ENCODE measurements at regions not wholly inside any gene's neighbourhood (a gene's known extent, or its start where the extent isn't known, plus 50 kb on each side); places are given as distances from the start of the nearest gene placed in this dataset.
"Not testable (repeated sequence)": the region's sequence is repeated elsewhere in the genome, so short reads cannot be mapped to it uniquely, and the experiment has no call there.

DNA sequence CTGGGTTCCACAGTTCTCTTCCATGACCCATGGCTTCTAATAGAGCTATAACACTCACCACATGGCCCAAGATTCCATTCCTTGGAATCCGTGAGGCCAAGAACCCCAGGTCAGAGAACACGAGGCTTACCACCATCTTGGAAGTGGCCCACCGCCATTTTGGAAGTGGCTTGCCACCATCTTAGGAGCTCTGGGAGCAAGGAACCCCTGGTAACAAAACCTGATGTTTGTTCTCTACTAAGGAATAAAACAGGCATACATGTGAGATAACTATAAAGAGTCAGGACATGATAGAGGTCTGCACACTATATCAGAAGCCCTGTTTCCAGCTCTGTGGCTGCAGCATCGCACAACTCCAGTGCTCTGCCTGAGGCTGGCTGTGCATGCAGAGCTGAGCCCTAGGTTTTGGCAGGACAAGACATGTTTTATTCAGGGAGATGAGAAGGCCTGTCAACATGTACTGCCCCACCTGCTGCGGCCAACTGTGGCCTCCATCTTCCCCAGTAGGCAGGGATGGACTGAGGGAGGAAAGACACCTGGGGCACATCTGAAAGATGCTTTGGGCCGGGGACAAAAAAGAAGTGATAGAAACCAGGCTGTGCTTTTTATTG, 344.9 kb downstream of the DAD1 start:
- Histone ChIP-seq H3K4me1 (ENCODE audit: control insufficient read depth in 1 of 2, insufficient read depth in 2 of 2, low read length in 2 of 2) (no peaks in the 10 kb centered on the region), H3K27ac (ENCODE audit: low read depth in 1 of 2, low read length in 2 of 2) (no peak overlapping the region), H3K27me3 (ENCODE audit: control insufficient read depth in 1 of 2, insufficient read depth in 2 of 2, low read length in 1 of 2) (no peaks in the 10 kb centered on the region), H3K9me3 (ENCODE audit: control insufficient read depth, low read length) (no peaks in the 10 kb centered on the region), H3K36me3 (ENCODE audit: control insufficient read depth in 1 of 2, insufficient read depth in 2 of 2, low read length in 1 of 2) (no peaks in the 10 kb centered on the region), H3K4me3 (ENCODE audit: low read length in 2 of 2) (no peak overlapping the region)
- WGBS, 2 donors, result 95% methylated on average over 6 of the region's 6 CpGs
- DNase-seq (no peak), ATAC-seq (ENCODE audit: low FRiP score) (no peak)
- intact Hi-C loops (cut with DNase I), result no loop called here

DNA sequence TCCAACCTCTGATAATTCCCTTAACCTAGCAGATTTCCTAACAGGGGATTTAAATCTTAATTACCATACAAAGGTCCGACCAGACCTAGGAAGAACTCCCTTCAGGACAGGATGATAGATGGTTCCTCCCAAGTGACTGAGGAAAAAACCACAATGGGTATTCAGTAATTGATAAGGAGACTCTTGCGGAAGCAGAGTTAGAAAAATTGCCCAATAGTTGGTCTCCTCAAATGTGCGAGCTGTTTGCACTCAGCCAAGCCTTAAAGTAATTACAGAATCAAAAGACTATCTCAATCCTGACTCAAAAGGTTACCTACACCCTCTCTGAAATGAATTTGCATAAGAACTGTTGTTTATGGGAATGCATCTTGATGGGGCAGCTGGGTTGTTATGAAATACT, 350.7 kb downstream of the DAD1 start:
- intact Hi-C loops (cut with DNase I); ATAC-seq (ENCODE audit: low FRiP score): not testable (repeated sequence)
- 82 to 91% methylated on average over 3 of the region's 3 CpGs for whole genome bisulfite sequencing, 2 donors

DNA sequence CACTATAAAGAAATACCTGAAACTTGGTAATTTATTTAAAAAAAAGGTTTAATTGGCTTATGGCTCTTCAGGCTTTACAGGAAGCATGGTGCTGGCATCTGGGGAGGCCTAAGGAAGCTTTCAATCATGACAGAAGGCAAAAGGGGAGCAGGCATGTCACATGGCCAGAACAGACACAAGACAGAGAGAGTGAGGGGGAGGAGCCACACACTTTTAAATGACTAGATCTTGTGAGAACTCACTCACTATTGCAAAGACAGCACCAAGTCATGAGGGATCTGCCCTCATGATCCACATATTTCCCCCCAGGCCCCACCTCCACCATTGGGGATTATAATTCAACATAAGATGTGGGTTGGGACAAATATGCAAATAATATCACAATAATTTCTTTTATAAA, 355.6 kb downstream of the DAD1 start:
- H3K9me3 ChIP-seq (ENCODE audit: control insufficient read depth, low read length), result peaks cover 5% of the 10 kb centered on the region
- H3K27me3 ChIP-seq (ENCODE audit: control insufficient read depth in 1 of 2, insufficient read depth in 2 of 2, low read length in 1 of 2), result no peaks in the 10 kb centered on the region
- no peak overlapping the region for H3K27ac ChIP-seq (ENCODE audit: low read depth in 1 of 2, low read length in 2 of 2)
- no peak for DNase-seq
- H3K36me3 ChIP-seq (ENCODE audit: control insufficient read depth in 1 of 2, insufficient read depth in 2 of 2, low read length in 1 of 2), result no peaks in the 10 kb centered on the region
- H3K4me3 ChIP-seq (ENCODE audit: low read length in 2 of 2), result no peak overlapping the region
- intact Hi-C loops (cut with DNase I), result no loop called here
- ATAC-seq (ENCODE audit: low FRiP score), result no peak
- H3K4me1 ChIP-seq (ENCODE audit: control insufficient read depth in 1 of 2, insufficient read depth in 2 of 2, low read length in 2 of 2), result no peaks in the 10 kb centered on the region

More for the DNA sequence above, 350.7 kb downstream of the DAD1 start:
- not testable (repeated sequence) for H3K36me3 ChIP-seq (ENCODE audit: control insufficient read depth in 1 of 2, insufficient read depth in 2 of 2, low read length in 1 of 2); DNase-seq; H3K9me3 ChIP-seq (ENCODE audit: control insufficient read depth, low read length); H3K4me1 ChIP-seq (ENCODE audit: control insufficient read depth in 1 of 2, insufficient read depth in 2 of 2, low read length in 2 of 2); H3K27me3 ChIP-seq (ENCODE audit: control insufficient read depth in 1 of 2, insufficient read depth in 2 of 2, low read length in 1 of 2); H3K27ac ChIP-seq (ENCODE audit: low read depth in 1 of 2, low read length in 2 of 2); H3K4me3 ChIP-seq (ENCODE audit: low read length in 2 of 2)

DNA sequence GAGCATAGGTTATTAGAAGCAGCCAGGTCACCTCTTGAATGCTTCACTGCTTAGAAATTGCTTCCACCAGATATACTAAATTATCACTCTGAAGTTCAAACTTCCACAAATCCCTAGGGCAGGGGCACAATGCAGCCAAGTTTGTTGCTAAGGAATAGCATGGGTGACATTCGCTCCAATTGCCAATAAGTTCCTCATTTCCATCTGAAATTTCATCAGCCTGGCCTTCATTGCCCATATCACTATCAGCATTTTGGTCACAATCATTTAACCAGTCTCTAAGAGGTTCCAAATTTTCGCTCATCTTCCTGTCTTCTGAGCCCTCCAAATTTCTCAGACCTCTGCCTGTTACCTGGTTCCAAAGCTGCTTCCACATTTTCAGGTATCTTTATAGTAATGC, 356.1 kb downstream of the DAD1 start:
- Histone ChIP-seq H3K27ac (ENCODE audit: low read depth in 1 of 2, low read length in 2 of 2) (no peak overlapping the region), H3K4me1 (ENCODE audit: control insufficient read depth in 1 of 2, insufficient read depth in 2 of 2, low read length in 2 of 2) (no peaks in the 10 kb centered on the region), H3K9me3 (ENCODE audit: control insufficient read depth, low read length) (peaks cover 5% of the 10 kb centered on the region), H3K27me3 (ENCODE audit: control insufficient read depth in 1 of 2, insufficient read depth in 2 of 2, low read length in 1 of 2) (no peaks in the 10 kb centered on the region), H3K36me3 (ENCODE audit: control insufficient read depth in 1 of 2, insufficient read depth in 2 of 2, low read length in 1 of 2) (no peaks in the 10 kb centered on the region), H3K4me3 (ENCODE audit: low read length in 2 of 2) (no peak overlapping the region)
- intact Hi-C loops (cut with DNase I), result no loop called here
- 72 to 98% methylated on average over 2 of the region's 2 CpGs for WGBS, 2 donors
- DNase-seq, result no peak
- ATAC-seq (ENCODE audit: low FRiP score), result no peak

DNA sequence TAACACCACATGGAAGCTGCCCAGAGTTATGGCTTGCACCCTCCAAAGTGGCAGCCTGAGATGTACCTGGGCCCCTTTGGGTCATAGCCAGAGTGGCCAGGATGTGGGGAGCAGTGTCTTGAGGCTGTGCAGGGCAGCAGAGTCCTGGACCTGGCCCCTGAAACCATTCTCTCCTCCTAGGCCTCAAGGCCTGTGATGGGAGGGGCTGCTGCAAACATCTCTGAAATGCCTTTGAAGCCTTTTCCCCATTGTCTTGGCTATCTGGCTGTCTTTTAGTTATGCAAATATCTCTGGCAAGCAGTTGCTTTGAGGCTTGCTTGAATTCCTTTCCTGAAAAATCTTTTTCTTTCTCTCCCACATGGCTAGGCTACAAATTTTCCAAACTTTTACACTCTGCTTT, 356.5 kb downstream of the DAD1 start:
- H3K27me3 ChIP-seq (ENCODE audit: control insufficient read depth in 1 of 2, insufficient read depth in 2 of 2, low read length in 1 of 2), result no peaks in the 10 kb centered on the region
- no peaks in the 10 kb centered on the region for H3K36me3 ChIP-seq (ENCODE audit: control insufficient read depth in 1 of 2, insufficient read depth in 2 of 2, low read length in 1 of 2)
- H3K9me3 ChIP-seq (ENCODE audit: control insufficient read depth, low read length), result peaks cover 5% of the 10 kb centered on the region
- H3K27ac ChIP-seq (ENCODE audit: low read depth in 1 of 2, low read length in 2 of 2), result no peak overlapping the region
- intact Hi-C loops (cut with DNase I), result no loop called here
- DNase-seq (no peak), ATAC-seq (ENCODE audit: low FRiP score) (no peak)
- H3K4me3 ChIP-seq (ENCODE audit: low read length in 2 of 2), result no peak overlapping the region
- no peaks in the 10 kb centered on the region for H3K4me1 ChIP-seq (ENCODE audit: control insufficient read depth in 1 of 2, insufficient read depth in 2 of 2, low read length in 2 of 2)

DNA sequence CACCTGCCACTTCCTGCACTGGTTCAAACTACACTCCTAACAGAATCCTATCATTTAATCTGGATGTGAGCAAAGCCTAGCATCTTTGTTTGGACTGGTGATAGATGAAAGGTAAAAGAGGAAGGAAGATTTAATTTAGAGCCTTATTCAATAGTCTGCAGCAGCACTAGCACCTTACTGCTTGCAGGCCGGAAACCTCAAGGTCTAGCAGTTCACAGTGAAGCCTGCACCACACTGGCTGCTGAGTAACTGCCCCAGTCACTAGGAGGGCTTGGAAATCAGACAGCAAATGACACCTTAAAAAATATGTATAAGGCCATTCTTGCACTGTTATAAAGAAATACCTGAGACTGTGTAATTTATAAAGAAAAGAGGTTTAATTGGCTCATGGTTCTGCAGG, 358.0 kb downstream of the DAD1 start:
- Histone ChIP-seq H3K36me3 (ENCODE audit: control insufficient read depth in 1 of 2, insufficient read depth in 2 of 2, low read length in 1 of 2) (no peaks in the 10 kb centered on the region), H3K4me1 (ENCODE audit: control insufficient read depth in 1 of 2, insufficient read depth in 2 of 2, low read length in 2 of 2) (no peaks in the 10 kb centered on the region), H3K27me3 (ENCODE audit: control insufficient read depth in 1 of 2, insufficient read depth in 2 of 2, low read length in 1 of 2) (no peaks in the 10 kb centered on the region), H3K9me3 (ENCODE audit: control insufficient read depth, low read length) (peaks cover 5% of the 10 kb centered on the region), H3K4me3 (ENCODE audit: low read length in 2 of 2) (no peak overlapping the region), H3K27ac (ENCODE audit: low read depth in 1 of 2, low read length in 2 of 2) (no peak overlapping the region)
- 98 to 100% methylated on average over 1 of the region's 1 CpG for WGBS, 2 donors
- DNase-seq (no peak), ATAC-seq (ENCODE audit: low FRiP score) (no peak)
- intact Hi-C loops (cut with DNase I), result no loop called here

DNA sequence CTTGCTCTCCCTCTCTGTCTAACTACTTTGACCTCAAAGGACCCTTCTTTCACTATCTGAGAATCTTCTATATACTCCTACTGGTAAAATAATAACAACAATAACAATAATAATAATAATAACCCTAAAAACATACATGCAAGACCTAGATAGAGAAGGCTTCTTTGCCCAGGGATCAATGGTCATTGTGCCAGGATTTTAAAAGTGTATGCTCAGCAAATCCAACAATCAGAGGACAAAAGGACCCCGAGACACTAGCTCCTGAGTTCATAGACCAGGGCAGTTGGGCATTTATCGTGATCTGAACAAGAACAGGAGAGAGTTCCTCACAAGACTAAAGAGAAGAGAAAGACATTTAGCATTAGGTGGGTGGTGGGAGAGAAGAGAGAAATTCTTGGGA, 358.5 kb downstream of the DAD1 start:
- ATAC-seq (ENCODE audit: low FRiP score), result no peak
- H3K4me3 ChIP-seq (ENCODE audit: low read length in 2 of 2), result no peak overlapping the region
- peaks cover 5% of the 10 kb centered on the region for H3K9me3 ChIP-seq (ENCODE audit: control insufficient read depth, low read length)
- H3K27ac ChIP-seq (ENCODE audit: low read depth in 1 of 2, low read length in 2 of 2), result no peak overlapping the region
- intact Hi-C loops (cut with DNase I), result no loop called here
- 97 to 100% methylated on average over 2 of the region's 2 CpGs for WGBS, 2 donors
- H3K4me1 ChIP-seq (ENCODE audit: control insufficient read depth in 1 of 2, insufficient read depth in 2 of 2, low read length in 2 of 2), result no peaks in the 10 kb centered on the region
- H3K36me3 ChIP-seq (ENCODE audit: control insufficient read depth in 1 of 2, insufficient read depth in 2 of 2, low read length in 1 of 2), result no peaks in the 10 kb centered on the region
- H3K27me3 ChIP-seq (ENCODE audit: control insufficient read depth in 1 of 2, insufficient read depth in 2 of 2, low read length in 1 of 2), result no peaks in the 10 kb centered on the region
- no peak for DNase-seq

DNA sequence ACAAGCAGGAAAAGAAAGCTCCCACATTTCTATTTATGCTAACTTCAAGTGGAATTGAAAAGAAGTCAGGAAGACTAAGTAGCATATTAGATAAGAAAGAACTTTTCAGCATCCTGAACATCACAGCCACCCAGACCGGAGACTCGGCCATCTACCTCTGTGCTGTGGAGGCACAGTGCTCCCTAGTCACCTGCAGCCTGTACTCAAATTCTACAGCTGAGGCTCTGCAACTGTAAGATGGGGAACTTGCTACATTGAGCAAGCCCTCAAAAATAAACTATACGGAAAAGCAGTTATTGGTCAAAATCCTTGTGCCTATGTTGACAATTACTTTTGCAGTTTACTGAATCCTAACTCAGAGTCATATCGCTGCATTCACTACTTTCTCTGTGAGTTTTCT, 361.9 kb downstream of the DAD1 start:
- DNase-seq (no peak), ATAC-seq (ENCODE audit: low FRiP score) (no peak)
- Histone ChIP-seq H3K27me3 (ENCODE audit: control insufficient read depth in 1 of 2, insufficient read depth in 2 of 2, low read length in 1 of 2) (no peaks in the 10 kb centered on the region), H3K4me1 (ENCODE audit: control insufficient read depth in 1 of 2, insufficient read depth in 2 of 2, low read length in 2 of 2) (no peaks in the 10 kb centered on the region), H3K4me3 (ENCODE audit: low read length in 2 of 2) (no peak overlapping the region), H3K9me3 (ENCODE audit: control insufficient read depth, low read length) (peaks cover 2% of the 10 kb centered on the region), H3K27ac (ENCODE audit: low read depth in 1 of 2, low read length in 2 of 2) (no peak overlapping the region), H3K36me3 (ENCODE audit: control insufficient read depth in 1 of 2, insufficient read depth in 2 of 2, low read length in 1 of 2) (no peaks in the 10 kb centered on the region)
- 88 to 91% methylated on average over 4 of the region's 4 CpGs for WGBS, 2 donors
- intact Hi-C loops (cut with DNase I), result no loop called here

DNA sequence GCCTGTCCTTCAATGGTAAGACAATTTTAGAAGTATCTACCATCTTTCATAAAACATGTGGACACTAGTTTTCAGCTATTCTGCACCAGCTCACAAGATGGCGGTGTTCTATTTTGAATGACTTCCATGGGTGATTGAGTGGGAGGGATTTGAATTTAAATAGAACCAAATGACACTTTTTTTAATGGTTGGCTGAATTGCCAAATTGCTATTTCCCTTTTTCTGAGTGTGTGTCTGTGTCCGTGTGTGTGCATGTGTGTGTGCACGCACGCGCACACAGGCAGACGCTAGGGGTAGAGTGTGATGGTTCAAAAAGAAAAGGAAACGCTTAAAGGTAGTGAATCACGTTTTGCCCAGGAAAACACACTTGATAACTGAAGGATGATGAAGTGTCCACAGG, 362.6 kb downstream of the DAD1 start:
- intact Hi-C loops (cut with DNase I), result no loop called here
- no peaks in the 10 kb centered on the region for H3K36me3 ChIP-seq (ENCODE audit: control insufficient read depth in 1 of 2, insufficient read depth in 2 of 2, low read length in 1 of 2)
- no peaks in the 10 kb centered on the region for H3K27me3 ChIP-seq (ENCODE audit: control insufficient read depth in 1 of 2, insufficient read depth in 2 of 2, low read length in 1 of 2)
- WGBS, 2 donors, result 47 to 60% methylated on average over 8 of the region's 8 CpGs
- H3K4me1 ChIP-seq (ENCODE audit: control insufficient read depth in 1 of 2, insufficient read depth in 2 of 2, low read length in 2 of 2), result no peaks in the 10 kb centered on the region
- no peak overlapping the region for H3K4me3 ChIP-seq (ENCODE audit: low read length in 2 of 2)
- no peak overlapping the region for H3K27ac ChIP-seq (ENCODE audit: low read depth in 1 of 2, low read length in 2 of 2)
- H3K9me3 ChIP-seq (ENCODE audit: control insufficient read depth, low read length), result no peaks in the 10 kb centered on the region
- DNase-seq, result no peak
- ATAC-seq (ENCODE audit: low FRiP score), result no peak

Measured in aorta (tissue), 5 donors.